H9 (cell line): ENCODE measurements at regions not wholly inside any gene's neighbourhood (a gene's known extent, or its start where the extent isn't known, plus 50 kb on each side); places are given as distances from the start of the nearest gene placed in this dataset.
"Not testable (repeated sequence)": the region's sequence is repeated elsewhere in the genome, so short reads cannot be mapped to it uniquely, and the experiment has no call there.

Experiments used
- DNase-seq: peaks from one replicate; pipeline ENCODE4 v3.0.0-alpha.2; 2017
- H2AFZ ChIP-seq: one replicate; pipeline ENCODE4 v1.6.1; 2013; ENCODE audit warnings: mild to moderate bottlenecking, low read length, control low read depth, moderate library complexity
- H2AK5ac ChIP-seq: 2 replicates; pipeline ENCODE4 v1.6.1; 2013; ENCODE audit warnings: low read length, control low read depth, mixed read lengths; ENCODE audit not compliant: insufficient read length
- H2BK120ac ChIP-seq: one replicate; pipeline ENCODE4 v1.6.1; 2013; ENCODE audit warnings: low read depth, mild to moderate bottlenecking, low read length, control low read depth, inconsistent platforms; ENCODE audit not compliant: poor library complexity, severe bottlenecking
- H2BK12ac ChIP-seq: 2 replicates; pipeline ENCODE4 v1.6.1; 2013; ENCODE audit warnings: low read length, control low read depth, mixed read lengths, low read depth; ENCODE audit not compliant: insufficient read length
- H2BK15ac ChIP-seq: 2 replicates; pipeline ENCODE4 v1.6.1; 2013; ENCODE audit warnings: low read depth, low read length, control low read depth
- H2BK20ac ChIP-seq: one replicate; pipeline ENCODE4 v1.6.1; 2013; ENCODE audit warnings: low read depth, mild to moderate bottlenecking, low read length, control low read depth, inconsistent platforms; ENCODE audit not compliant: poor library complexity, severe bottlenecking
- H2BK5ac ChIP-seq: 2 replicates; pipeline ENCODE4 v1.6.1; 2013; ENCODE audit warnings: low read length, control low read depth, mixed read lengths; ENCODE audit not compliant: insufficient read length
- H3K14ac ChIP-seq: 2 replicates; pipeline ENCODE4 v1.6.1; 2013; ENCODE audit warnings: low read length, control low read depth; ENCODE audit not compliant: insufficient read depth
- H3K18ac ChIP-seq: 2 replicates; pipeline ENCODE4 v1.6.1; 2013; ENCODE audit warnings: low read depth, mild to moderate bottlenecking, mixed read lengths, low read length, control low read depth; ENCODE audit not compliant: insufficient read length
- H3K23ac ChIP-seq: 2 replicates; pipeline ENCODE4 v1.6.1; 2013; ENCODE audit warnings: low read length, control low read depth, mixed read lengths, low read depth; ENCODE audit not compliant: insufficient read length
- H3K23me2 ChIP-seq: 2 replicates; pipeline ENCODE4 v1.6.1; 2013; ENCODE audit warnings: low read depth, mild to moderate bottlenecking, mixed read lengths, low read length, control low read depth; ENCODE audit not compliant: insufficient read length, poor library complexity, severe bottlenecking
- H3K27ac ChIP-seq: 2 replicates; pipeline ENCODE4 v1.5.1; 2013; ENCODE audit warnings: low read length, control low read depth, mixed read lengths, low read depth; ENCODE audit not compliant: insufficient read length
- H3K27me3 ChIP-seq: 2 replicates; pipeline ENCODE4 v1.6.1; 2013; ENCODE audit warnings: low read length, control low read depth, inconsistent platforms; ENCODE audit not compliant: insufficient read depth
- H3K4ac ChIP-seq: 2 replicates; pipeline ENCODE4 v1.6.1; 2013; ENCODE audit warnings: low read depth, mild to moderate bottlenecking, control low read depth, inconsistent platforms, low read length, moderate library complexity
- H3K4me1 ChIP-seq: 2 replicates; pipeline ENCODE4 v1.6.1; 2013; ENCODE audit warnings: low read length, control low read depth, inconsistent platforms; ENCODE audit not compliant: insufficient read depth
- H3K4me2 ChIP-seq: 2 replicates; pipeline ENCODE4 v1.6.1; 2013; ENCODE audit warnings: low read length, control low read depth, mixed read lengths; ENCODE audit not compliant: insufficient read length, insufficient read depth
- H3K56ac ChIP-seq: 2 replicates; pipeline ENCODE4 v1.6.1; 2013; ENCODE audit warnings: low read depth, mild to moderate bottlenecking, mixed read lengths, low read length, control low read depth; ENCODE audit not compliant: insufficient read length
- H3K79me1 ChIP-seq: 2 replicates; pipeline ENCODE4 v1.6.1; 2013; ENCODE audit warnings: low read depth, mild to moderate bottlenecking, moderate library complexity, low read length, control low read depth, inconsistent platforms; ENCODE audit not compliant: insufficient read depth, poor library complexity, severe bottlenecking
- H3K79me2 ChIP-seq: 2 replicates; pipeline ENCODE4 v1.6.1; 2013; ENCODE audit warnings: low read length, control low read depth, inconsistent platforms; ENCODE audit not compliant: insufficient read depth
- H3K9ac ChIP-seq: 2 replicates; pipeline ENCODE4 v1.6.1; 2013; ENCODE audit warnings: low read length, control low read depth, mixed read lengths; ENCODE audit not compliant: insufficient read length; ENCODE audit errors: extremely low read depth
- H3K9me3 ChIP-seq: one replicate; pipeline ENCODE4 v1.6.1; 2013; ENCODE audit warnings: low read depth, low read length, inconsistent platforms; ENCODE audit not compliant: control insufficient read depth
- H3T11ph ChIP-seq: one replicate; pipeline ENCODE4 v1.6.1; 2013; ENCODE audit warnings: mild to moderate bottlenecking, low read length, control low read depth, inconsistent platforms
- H4K20me1 ChIP-seq: one replicate; pipeline ENCODE4 v1.6.1; 2013; ENCODE audit not compliant: control insufficient read depth, insufficient read length, insufficient read depth
- H4K5ac ChIP-seq: 2 replicates; pipeline ENCODE4 v1.6.1; 2013; ENCODE audit warnings: low read depth, mild to moderate bottlenecking, mixed read lengths, low read length, control low read depth; ENCODE audit not compliant: insufficient read length
- H4K8ac ChIP-seq: replicated peaks from 2 replicates; pipeline ENCODE4 v1.6.1; 2013; ENCODE audit warnings: low read length, control low read depth, mixed read lengths, low read depth; ENCODE audit not compliant: insufficient read length
- H4K91ac ChIP-seq: 2 replicates; pipeline ENCODE4 v1.6.1; 2013; ENCODE audit warnings: low read depth, mild to moderate bottlenecking, moderate library complexity, mixed read lengths, low read length, control low read depth; ENCODE audit not compliant: insufficient read length
- H3K27ac Mint-ChIP-seq, 3 experiments: 2 replicates in 2 of 3; 3 replicates in 1 of 3; pipeline ENCODE4 v1.8.0; 2020 to 2021; ENCODE audit warnings: mixed read lengths in 3 of 3, mild to moderate bottlenecking in 1 of 3, moderate library complexity in 1 of 3
- H3K27me3 Mint-ChIP-seq: 2 replicates; pipeline ENCODE4 v1.8.0; 2021; ENCODE audit warnings: low read depth, mild to moderate bottlenecking, moderate library complexity, mixed read lengths
- H3K36me3 Mint-ChIP-seq, 3 experiments: 2 replicates in 2 of 3; 3 replicates in 1 of 3; pipeline ENCODE4 v1.8.0; 2020 to 2021; ENCODE audit warnings: low read depth in 3 of 3, mixed read lengths in 3 of 3; ENCODE audit not compliant: insufficient read depth in 1 of 3
- H3K4me1 Mint-ChIP-seq, 2 experiments: 2 replicates each; pipeline ENCODE4 v1.8.0; 2020; ENCODE audit warnings: mixed read lengths in 2 of 2
- H3K4me3 Mint-ChIP-seq, 2 experiments: 2 replicates in 1 of 2; 3 replicates in 1 of 2; pipeline ENCODE4 v1.8.0; 2020 to 2021; ENCODE audit warnings: mild to moderate bottlenecking in 2 of 2, mixed read lengths in 2 of 2, moderate library complexity in 1 of 2
- H3K9me3 Mint-ChIP-seq, 2 experiments: 2 replicates in 1 of 2; 3 replicates in 1 of 2; pipeline ENCODE4 v1.8.0; 2020; ENCODE audit warnings: mild to moderate bottlenecking in 2 of 2, mixed read lengths in 2 of 2, moderate library complexity in 1 of 2
- WGBS: extraction: QIAGEN DNeasy Blood & Tissue Kit; methylation state at CpG from one replicate; pipeline ENCODE4 v1.1.7; 2013; ENCODE audit warnings: missing lambda C conversion rate, low lambda C conversion rate, mixed read lengths; ENCODE audit not compliant: insufficient read length; ENCODE audit errors: extremely low coverage; 5-methylcytosine and 5-hydroxymethylcytosine counted together
- TF ChIP-seq, protein P1 (sequence below): fragments of 200-600 bp; sonication (generic); conservative IDR thresholded peaks from 3 replicates; pipeline ENCODE4 v1.8.0; 2021; ENCODE audit warnings: antibody characterized with exemption, mild to moderate bottlenecking

DNA sequence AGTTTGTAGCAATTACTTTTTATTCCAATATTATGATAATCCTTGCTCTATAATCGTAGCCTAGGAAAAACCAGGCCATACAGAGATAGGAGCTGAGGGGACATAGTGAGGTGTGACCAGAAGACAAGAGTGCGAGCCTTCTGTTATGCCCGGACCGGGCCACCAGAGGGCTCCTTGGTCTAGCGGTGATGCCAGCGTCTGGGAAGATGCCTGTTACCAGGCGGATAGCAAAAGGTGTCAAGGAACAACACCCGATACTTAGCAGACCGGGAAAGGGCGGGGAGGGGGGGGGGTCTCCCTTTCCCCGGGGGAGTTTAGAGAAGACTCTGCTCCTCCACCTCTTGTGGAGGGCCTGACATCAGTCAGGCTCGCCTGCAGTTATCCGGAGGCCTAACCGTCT is 67.1 kb upstream of the MUC20 start:
- not testable (repeated sequence) for H3K4me3 Mint-ChIP-seq, H3K27ac ChIP-seq, H4K8ac ChIP-seq, H4K91ac ChIP-seq, H3K9me3 Mint-ChIP-seq, H3T11ph ChIP-seq, H3K18ac ChIP-seq, H3K36me3 Mint-ChIP-seq, H2BK120ac ChIP-seq, H4K20me1 ChIP-seq, H3K14ac ChIP-seq, H3K79me1 ChIP-seq, DNase-seq, H2BK15ac ChIP-seq, H3K4me2 ChIP-seq, H3K4me1 ChIP-seq, H3K27me3 ChIP-seq, H3K79me2 ChIP-seq, H3K27ac Mint-ChIP-seq, H2AK5ac ChIP-seq, H4K5ac ChIP-seq, H2BK12ac ChIP-seq, H3K4me1 Mint-ChIP-seq, H3K4ac ChIP-seq, H2AFZ ChIP-seq, H3K9ac ChIP-seq, H3K56ac ChIP-seq, H3K27me3 Mint-ChIP-seq, H3K23me2 ChIP-seq, H3K23ac ChIP-seq, H3K9me3 ChIP-seq, H2BK20ac ChIP-seq, H2BK5ac ChIP-seq
- WGBS: no CpG with 5 or more reads among the region's 14 CpGs
- TF ChIP-seq, protein P1, sequence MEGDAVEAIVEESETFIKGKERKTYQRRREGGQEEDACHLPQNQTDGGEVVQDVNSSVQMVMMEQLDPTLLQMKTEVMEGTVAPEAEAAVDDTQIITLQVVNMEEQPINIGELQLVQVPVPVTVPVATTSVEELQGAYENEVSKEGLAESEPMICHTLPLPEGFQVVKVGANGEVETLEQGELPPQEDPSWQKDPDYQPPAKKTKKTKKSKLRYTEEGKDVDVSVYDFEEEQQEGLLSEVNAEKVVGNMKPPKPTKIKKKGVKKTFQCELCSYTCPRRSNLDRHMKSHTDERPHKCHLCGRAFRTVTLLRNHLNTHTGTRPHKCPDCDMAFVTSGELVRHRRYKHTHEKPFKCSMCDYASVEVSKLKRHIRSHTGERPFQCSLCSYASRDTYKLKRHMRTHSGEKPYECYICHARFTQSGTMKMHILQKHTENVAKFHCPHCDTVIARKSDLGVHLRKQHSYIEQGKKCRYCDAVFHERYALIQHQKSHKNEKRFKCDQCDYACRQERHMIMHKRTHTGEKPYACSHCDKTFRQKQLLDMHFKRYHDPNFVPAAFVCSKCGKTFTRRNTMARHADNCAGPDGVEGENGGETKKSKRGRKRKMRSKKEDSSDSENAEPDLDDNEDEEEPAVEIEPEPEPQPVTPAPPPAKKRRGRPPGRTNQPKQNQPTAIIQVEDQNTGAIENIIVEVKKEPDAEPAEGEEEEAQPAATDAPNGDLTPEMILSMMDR: peak; percentile 30; the same call in 1 of the 3 replicates

DNA sequence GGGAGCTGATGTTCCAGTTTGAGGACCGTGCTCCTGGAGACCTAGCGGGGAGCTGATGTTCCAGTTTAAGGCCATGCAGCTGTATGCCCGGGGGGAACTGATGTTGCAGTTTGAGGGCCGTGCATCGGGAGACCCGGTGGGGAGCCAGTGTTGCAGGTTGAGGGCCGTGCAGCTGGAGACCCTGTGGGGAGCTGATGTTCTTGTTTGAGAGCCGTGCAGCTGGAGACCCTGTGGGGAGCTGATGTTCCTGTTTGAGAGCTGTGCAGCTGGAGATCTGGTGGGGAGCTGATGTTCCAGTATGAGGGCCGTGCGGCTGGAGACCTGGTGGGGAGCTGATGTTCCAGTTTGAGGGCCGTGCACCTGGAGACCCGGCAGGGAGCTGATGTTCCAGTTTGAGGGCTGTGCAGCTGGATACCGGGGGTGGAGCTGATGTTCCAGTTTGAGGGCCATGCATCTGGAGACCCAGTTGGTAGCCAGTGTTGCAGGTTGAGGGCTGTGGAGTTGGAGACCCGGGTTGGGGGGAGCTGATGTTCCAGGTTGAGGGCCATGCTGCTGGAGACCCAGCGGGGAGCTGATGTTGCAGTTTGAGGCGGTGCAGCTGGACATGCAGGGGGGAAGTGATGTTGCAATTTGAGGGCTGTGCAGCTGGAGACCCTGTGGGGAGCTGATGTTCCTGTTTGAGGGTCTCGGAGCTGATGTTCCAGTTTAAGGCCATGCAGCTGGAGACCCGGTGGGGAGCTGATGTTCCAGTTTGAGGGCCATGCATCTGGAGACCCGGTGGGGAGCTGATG is 64.4 kb upstream of the APOD start:
- not testable (repeated sequence) for H3K4me3 Mint-ChIP-seq, H3K27me3 ChIP-seq, H2AK5ac ChIP-seq, H2BK20ac ChIP-seq, H3K56ac ChIP-seq, H4K8ac ChIP-seq, H2BK120ac ChIP-seq, H3K23me2 ChIP-seq, H3K27me3 Mint-ChIP-seq, H2BK15ac ChIP-seq, DNase-seq, H2BK12ac ChIP-seq, H3K4ac ChIP-seq, H3T11ph ChIP-seq, H3K9ac ChIP-seq, H4K20me1 ChIP-seq, H3K4me2 ChIP-seq, H4K5ac ChIP-seq, H3K4me1 Mint-ChIP-seq, H3K23ac ChIP-seq, H3K27ac Mint-ChIP-seq, H2AFZ ChIP-seq, H3K18ac ChIP-seq, H3K79me2 ChIP-seq, H4K91ac ChIP-seq, H3K79me1 ChIP-seq, H2BK5ac ChIP-seq, H3K14ac ChIP-seq, H3K4me1 ChIP-seq, H3K27ac ChIP-seq, H3K9me3 ChIP-seq
- Mint-ChIP-seq H3K9me3 (peaks cover 25 to 31% of the 10 kb centered on the region in 2 experiments), H3K36me3 (peaks cover 32 to 38% (median 33%) of the 10 kb centered on the region in 3 experiments)
- WGBS: no CpG with 5 or more reads among the region's 19 CpGs
